Activated CD8-positive, alpha-beta memory T cell treated with anti-CD3 and anti-CD28 coated beads, Interleukin-2, amount 10 ng/mL, durations not matched to agents 7 days and 5 days (primary cell): ENCODE measurements at regions not wholly inside any gene's neighbourhood (a gene's known extent, or its start where the extent isn't known, plus 50 kb on each side); places are given as distances from the start of the nearest gene placed in this dataset.

Source experiments
- ATAC-seq: fragments of 150-1000 bp; cut with Tn5 transposase; one replicate; pipeline ENCODE4 v1.10.0; 2021; ENCODE audit warnings: moderate library complexity
- CTCF ChIA-PET: fragments of 350-600 bp; sonication (Branson Sonifier 250); formaldehyde crosslinking; loops from one replicate; lab custom pipeline; 2021; ENCODE audit warnings: antibody characterized with exemption; lab: Charles Lee
- DNase-seq: peaks from one replicate; pipeline ENCODE4 v3.0.0-alpha.2; 2020
- H3K27ac Mint-ChIP-seq: one replicate; pipeline ENCODE4 v1.8.0; 2021; ENCODE audit warnings: mild to moderate bottlenecking, mixed read lengths
- H3K27me3 Mint-ChIP-seq: one replicate; pipeline ENCODE4 v1.8.0; 2021; ENCODE audit warnings: mixed read lengths
- H3K36me3 Mint-ChIP-seq: one replicate; pipeline ENCODE4 v1.8.0; 2021; ENCODE audit warnings: mild to moderate bottlenecking, mixed read lengths
- H3K4me1 Mint-ChIP-seq: one replicate; pipeline ENCODE4 v1.8.0; 2021; ENCODE audit warnings: mixed read lengths
- H3K4me3 Mint-ChIP-seq: one replicate; pipeline ENCODE4 v1.8.0; 2021; ENCODE audit warnings: mild to moderate bottlenecking, moderate library complexity, mixed read lengths
- H3K9me3 Mint-ChIP-seq: one replicate; pipeline ENCODE4 v1.8.0; 2022; ENCODE audit warnings: low read depth, mixed read lengths

- H3K27ac Mint-ChIP-seq, result no peak overlapping the region
- CTCF ChIA-PET, result no interaction called here
- no peaks in the 10 kb centered on the region for H3K9me3 Mint-ChIP-seq
- no peaks in the 10 kb centered on the region for H3K4me1 Mint-ChIP-seq
- DNase-seq (no peak), ATAC-seq (no peak)
- H3K4me3 Mint-ChIP-seq, result no peak overlapping the region
- no peaks in the 10 kb centered on the region for H3K36me3 Mint-ChIP-seq
- H3K27me3 Mint-ChIP-seq, result no peaks in the 10 kb centered on the region
These were observed 888.4 kb downstream of the BCL11A start for GRCh38 chr2:59665021-59665420.

GRCh38 chr2:59662127-59662861 lies 891.2 kb downstream of the BCL11A start:
- H3K4me3 Mint-ChIP-seq, result no peak overlapping the region
- no peak overlapping the region for H3K27ac Mint-ChIP-seq
- H3K9me3 Mint-ChIP-seq, result no peaks in the 10 kb centered on the region
- H3K27me3 Mint-ChIP-seq, result no peaks in the 10 kb centered on the region
- DNase-seq, result no peak
- CTCF ChIA-PET, result no interaction called here
- ATAC-seq, result no peak
- H3K4me1 Mint-ChIP-seq, result no peaks in the 10 kb centered on the region
- H3K36me3 Mint-ChIP-seq, result no peaks in the 10 kb centered on the region

GRCh38 chr2:59660262-59660661 lies 893.2 kb downstream of the BCL11A start:
- H3K27ac Mint-ChIP-seq, result no peak overlapping the region
- ATAC-seq, result no peak
- H3K9me3 Mint-ChIP-seq, result peaks cover 3% of the 10 kb centered on the region
- H3K4me1 Mint-ChIP-seq, result no peaks in the 10 kb centered on the region
- no peak for DNase-seq
- H3K4me3 Mint-ChIP-seq, result no peak overlapping the region
- no peaks in the 10 kb centered on the region for H3K27me3 Mint-ChIP-seq
- H3K36me3 Mint-ChIP-seq, result no peaks in the 10 kb centered on the region
- CTCF ChIA-PET, result no interaction called here

GRCh38 chr2:59658906-59659635 lies 894.4 kb downstream of the BCL11A start:
- no peak overlapping the region for H3K27ac Mint-ChIP-seq
- H3K36me3 Mint-ChIP-seq, result no peaks in the 10 kb centered on the region
- no peaks in the 10 kb centered on the region for H3K27me3 Mint-ChIP-seq
- no peak for DNase-seq
- no peak for ATAC-seq
- H3K4me1 Mint-ChIP-seq, result no peaks in the 10 kb centered on the region
- peaks cover 3% of the 10 kb centered on the region for H3K9me3 Mint-ChIP-seq
- CTCF ChIA-PET, result no interaction called here
- H3K4me3 Mint-ChIP-seq, result no peak overlapping the region

GRCh38 chr2:59655809-59656208 lies 897.6 kb downstream of the BCL11A start:
- ATAC-seq, result no peak
- no peaks in the 10 kb centered on the region for H3K27me3 Mint-ChIP-seq
- H3K4me1 Mint-ChIP-seq, result no peaks in the 10 kb centered on the region
- H3K36me3 Mint-ChIP-seq, result no peaks in the 10 kb centered on the region
- no peak for DNase-seq
- CTCF ChIA-PET, result no interaction called here
- H3K27ac Mint-ChIP-seq, result no peak overlapping the region
- H3K9me3 Mint-ChIP-seq, result peaks cover 3% of the 10 kb centered on the region
- no peak overlapping the region for H3K4me3 Mint-ChIP-seq

- CTCF ChIA-PET, result no interaction called here
- Mint-ChIP-seq H3K27ac (no peak overlapping the region), H3K36me3 (no peaks in the 10 kb centered on the region), H3K4me1 (no peaks in the 10 kb centered on the region), H3K27me3 (no peaks in the 10 kb centered on the region), H3K4me3 (no peak overlapping the region), H3K9me3 (peaks cover 3% of the 10 kb centered on the region)
- no peak for DNase-seq
- no peak for ATAC-seq
These were observed 898.7 kb downstream of the BCL11A start for GRCh38 chr2:59654710-59655109.

- Mint-ChIP-seq H3K27me3 (no peaks in the 10 kb centered on the region), H3K4me3 (no peak overlapping the region), H3K27ac (no peak overlapping the region), H3K4me1 (no peaks in the 10 kb centered on the region), H3K36me3 (no peaks in the 10 kb centered on the region), H3K9me3 (peaks cover 3% of the 10 kb centered on the region)
- CTCF ChIA-PET, result no interaction called here
- ATAC-seq (no peak), DNase-seq (no peak)
These were observed 900.3 kb downstream of the BCL11A start for GRCh38 chr2:59653164-59653563.

- H3K27me3 Mint-ChIP-seq, result no peaks in the 10 kb centered on the region
- H3K4me1 Mint-ChIP-seq, result no peaks in the 10 kb centered on the region
- ATAC-seq (no peak), DNase-seq (no peak)
- CTCF ChIA-PET, result no interaction called here
- H3K36me3 Mint-ChIP-seq, result no peaks in the 10 kb centered on the region
- H3K4me3 Mint-ChIP-seq, result no peak overlapping the region
- no peak overlapping the region for H3K27ac Mint-ChIP-seq
- no peaks in the 10 kb centered on the region for H3K9me3 Mint-ChIP-seq
These were observed 922.7 kb downstream of the BCL11A start for GRCh38 chr2:59630789-59631188.

GRCh38 chr2:59627599-59627998 lies 925.9 kb downstream of the BCL11A start:
- no peak for ATAC-seq
- Mint-ChIP-seq H3K27me3 (no peaks in the 10 kb centered on the region), H3K4me1 (no peaks in the 10 kb centered on the region), H3K9me3 (no peaks in the 10 kb centered on the region), H3K4me3 (no peak overlapping the region), H3K27ac (no peak overlapping the region), H3K36me3 (no peaks in the 10 kb centered on the region)
- no peak for DNase-seq
- CTCF ChIA-PET, result no interaction called here

GRCh38 chr2:59622599-59623308 lies 930.7 kb downstream of the BCL11A start:
- DNase-seq, result no peak
- no peak overlapping the region for H3K27ac Mint-ChIP-seq
- H3K4me1 Mint-ChIP-seq, result no peaks in the 10 kb centered on the region
- H3K27me3 Mint-ChIP-seq, result no peaks in the 10 kb centered on the region
- no peaks in the 10 kb centered on the region for H3K36me3 Mint-ChIP-seq
- ATAC-seq, result no peak
- peaks cover 5% of the 10 kb centered on the region for H3K9me3 Mint-ChIP-seq
- H3K4me3 Mint-ChIP-seq, result no peak overlapping the region
- CTCF ChIA-PET, result no interaction called here

GRCh38 chr2:59604123-59604522 lies 949.3 kb downstream of the BCL11A start:
- Mint-ChIP-seq H3K4me1 (no peaks in the 10 kb centered on the region), H3K9me3 (peaks cover 8% of the 10 kb centered on the region), H3K27ac (no peak overlapping the region), H3K27me3 (no peaks in the 10 kb centered on the region), H3K4me3 (no peak overlapping the region), H3K36me3 (no peaks in the 10 kb centered on the region)
- DNase-seq (no peak), ATAC-seq (no peak)
- CTCF ChIA-PET, result no interaction called here

- CTCF ChIA-PET, result no interaction called here
These were observed 958.7 kb downstream of the BCL11A start for GRCh38 chr2:59594671-59595222.

GRCh38 chr2:59590798-59591197 lies 962.7 kb downstream of the BCL11A start:
- CTCF ChIA-PET, result no interaction called here
- Mint-ChIP-seq H3K27ac (no peak overlapping the region), H3K4me1 (no peaks in the 10 kb centered on the region), H3K9me3 (no peaks in the 10 kb centered on the region), H3K36me3 (no peaks in the 10 kb centered on the region), H3K27me3 (no peaks in the 10 kb centered on the region), H3K4me3 (no peak overlapping the region)
- ATAC-seq (no peak), DNase-seq (no peak)

More at GRCh38 chr2:59594671-59595222, 958.7 kb downstream of the BCL11A start:
- no peak overlapping the region for H3K27ac Mint-ChIP-seq
- DNase-seq (no peak), ATAC-seq (no peak)
- H3K27me3 Mint-ChIP-seq, result no peaks in the 10 kb centered on the region
- H3K4me3 Mint-ChIP-seq, result no peak overlapping the region
- H3K9me3 Mint-ChIP-seq, result no peaks in the 10 kb centered on the region
- H3K36me3 Mint-ChIP-seq, result no peaks in the 10 kb centered on the region
- no peaks in the 10 kb centered on the region for H3K4me1 Mint-ChIP-seq
